T-helper 17 cell (primary cell): ENCODE measurements at regions not wholly inside any gene's neighbourhood (a gene's known extent, or its start where the extent isn't known, plus 50 kb on each side); places are given as distances from the start of the nearest gene placed in this dataset.

Experiments used
- ATAC-seq: fragments of 150-1000 bp; cut with Tn5 transposase; 2 replicates; pipeline ENCODE4 v1.10.0; 2021; ENCODE audit warnings: mild to moderate bottlenecking, moderate library complexity
- DNase-seq, 3 donors: peaks; one replicate each; pipeline versions ENCODE4 v3.0.0 to v3.0.0-alpha.2; 2020 to 2021
- H3K9me3 ChIP-seq: one replicate; pipeline ENCODE4 v1.7.0; 2013; ENCODE audit warnings: low read length, mild to moderate bottlenecking; ENCODE audit not compliant: control insufficient read depth, poor library complexity, severe bottlenecking
- H3K27ac Mint-ChIP-seq: one replicate; pipeline ENCODE4 v1.8.0; 2022; ENCODE audit warnings: mild to moderate bottlenecking, moderate library complexity, mixed read lengths
- H3K27me3 Mint-ChIP-seq: one replicate; pipeline ENCODE4 v1.8.0; 2022; ENCODE audit warnings: mixed read lengths
- H3K36me3 Mint-ChIP-seq: one replicate; pipeline ENCODE4 v1.8.0; 2022; ENCODE audit warnings: low read depth, mixed read lengths
- H3K4me1 Mint-ChIP-seq: one replicate; pipeline ENCODE4 v1.8.0; 2022; ENCODE audit warnings: mild to moderate bottlenecking, mixed read lengths
- H3K4me3 Mint-ChIP-seq: one replicate; pipeline ENCODE4 v1.8.0; 2022; ENCODE audit warnings: mild to moderate bottlenecking, moderate library complexity, mixed read lengths

GRCh38 chr20:52921340-52921739 lies 50.8 kb upstream of the TSHZ2 start:
- peaks cover 26% of the 10 kb centered on the region for H3K27me3 Mint-ChIP-seq
- no peak for ATAC-seq
- no peak overlapping the region for H3K4me3 Mint-ChIP-seq
- peaks cover 2% of the 10 kb centered on the region for H3K36me3 Mint-ChIP-seq
- no peak overlapping the region for H3K27ac Mint-ChIP-seq
- H3K9me3 ChIP-seq: no peaks in the 10 kb centered on the region
- no peaks in the 10 kb centered on the region for H3K4me1 Mint-ChIP-seq
- DNase-seq: no peak

GRCh38 chr20:52918311-52918710 lies 53.8 kb upstream of the TSHZ2 start:
- H3K27ac Mint-ChIP-seq: no peak overlapping the region
- no peak overlapping the region for H3K4me3 Mint-ChIP-seq
- no peaks in the 10 kb centered on the region for H3K4me1 Mint-ChIP-seq
- DNase-seq (no peak), ATAC-seq (no peak)
- H3K27me3 Mint-ChIP-seq: peaks cover 12% of the 10 kb centered on the region
- peaks cover under 1% of the 10 kb centered on the region for H3K36me3 Mint-ChIP-seq
- no peaks in the 10 kb centered on the region for H3K9me3 ChIP-seq

GRCh38 chr20:52915564-52915963 lies 56.6 kb upstream of the TSHZ2 start:
- DNase-seq (no peak), ATAC-seq (no peak)
- no peak overlapping the region for H3K4me3 Mint-ChIP-seq
- no peaks in the 10 kb centered on the region for H3K36me3 Mint-ChIP-seq
- no peaks in the 10 kb centered on the region for H3K9me3 ChIP-seq
- H3K4me1 Mint-ChIP-seq: no peaks in the 10 kb centered on the region
- H3K27ac Mint-ChIP-seq: no peak overlapping the region
- H3K27me3 Mint-ChIP-seq: no peaks in the 10 kb centered on the region

GRCh38 chr20:52914870-52915269 lies 57.3 kb upstream of the TSHZ2 start:
- H3K27me3 Mint-ChIP-seq: peaks cover 1% of the 10 kb centered on the region
- H3K4me3 Mint-ChIP-seq: no peak overlapping the region
- DNase-seq (no peak), ATAC-seq (no peak)
- no peak overlapping the region for H3K27ac Mint-ChIP-seq
- no peaks in the 10 kb centered on the region for H3K4me1 Mint-ChIP-seq
- no peaks in the 10 kb centered on the region for H3K36me3 Mint-ChIP-seq
- no peaks in the 10 kb centered on the region for H3K9me3 ChIP-seq

GRCh38 chr20:52913650-52914387 lies 58.3 kb upstream of the TSHZ2 start:
- no peaks in the 10 kb centered on the region for H3K9me3 ChIP-seq
- ATAC-seq: no peak
- H3K36me3 Mint-ChIP-seq: no peaks in the 10 kb centered on the region
- peaks cover 9% of the 10 kb centered on the region for H3K27me3 Mint-ChIP-seq
- H3K4me1 Mint-ChIP-seq: no peaks in the 10 kb centered on the region
- no peak overlapping the region for H3K27ac Mint-ChIP-seq
- no peak overlapping the region for H3K4me3 Mint-ChIP-seq
- no peak for DNase-seq

- no peak overlapping the region for H3K27ac Mint-ChIP-seq
- H3K4me1 Mint-ChIP-seq: peaks cover 2% of the 10 kb centered on the region
- DNase-seq: no peak
- no peak overlapping the region for H3K4me3 Mint-ChIP-seq
- H3K27me3 Mint-ChIP-seq: peaks cover 35% of the 10 kb centered on the region
- no peaks in the 10 kb centered on the region for H3K9me3 ChIP-seq
- no peak for ATAC-seq
- H3K36me3 Mint-ChIP-seq: peaks cover 2% of the 10 kb centered on the region
Measured at GRCh38 chr20:52905241-52905994, 66.7 kb upstream of the TSHZ2 start.

GRCh38 chr20:52904837-52905236 lies 67.3 kb upstream of the TSHZ2 start:
- H3K9me3 ChIP-seq: no peaks in the 10 kb centered on the region
- Mint-ChIP-seq H3K27ac (no peak overlapping the region), H3K27me3 (peaks cover 34% of the 10 kb centered on the region), H3K36me3 (peaks cover 2% of the 10 kb centered on the region), H3K4me1 (peaks cover 2% of the 10 kb centered on the region), H3K4me3 (no peak overlapping the region)
- DNase-seq: no peak
- ATAC-seq: no peak

- Mint-ChIP-seq H3K27ac (no peak overlapping the region), H3K4me3 (no peak overlapping the region), H3K36me3 (no peaks in the 10 kb centered on the region), H3K4me1 (no peaks in the 10 kb centered on the region), H3K27me3 (peaks cover 8% of the 10 kb centered on the region)
- DNase-seq (no peak), ATAC-seq (no peak)
- H3K9me3 ChIP-seq: no peaks in the 10 kb centered on the region
Measured at GRCh38 chr20:52899041-52899608, 73.0 kb upstream of the TSHZ2 start.

- no peaks in the 10 kb centered on the region for H3K36me3 Mint-ChIP-seq
- ATAC-seq (no peak), DNase-seq (no peak)
- no peaks in the 10 kb centered on the region for H3K9me3 ChIP-seq
- H3K27me3 Mint-ChIP-seq: no peaks in the 10 kb centered on the region
- no peaks in the 10 kb centered on the region for H3K4me1 Mint-ChIP-seq
- no peak overlapping the region for H3K27ac Mint-ChIP-seq
- H3K4me3 Mint-ChIP-seq: no peak overlapping the region
Measured at GRCh38 chr20:52896348-52896747, 75.8 kb upstream of the TSHZ2 start.

- Mint-ChIP-seq H3K36me3 (no peaks in the 10 kb centered on the region), H3K27me3 (no peaks in the 10 kb centered on the region), H3K4me3 (no peak overlapping the region), H3K27ac (no peak overlapping the region), H3K4me1 (no peaks in the 10 kb centered on the region)
- no peak for ATAC-seq
- DNase-seq: no peak
- H3K9me3 ChIP-seq: no peaks in the 10 kb centered on the region
Measured at GRCh38 chr20:52895701-52896100, 76.5 kb upstream of the TSHZ2 start.

GRCh38 chr20:52895235-52895634 lies 76.9 kb upstream of the TSHZ2 start:
- Mint-ChIP-seq H3K36me3 (no peaks in the 10 kb centered on the region), H3K27me3 (no peaks in the 10 kb centered on the region), H3K4me3 (no peak overlapping the region), H3K4me1 (no peaks in the 10 kb centered on the region), H3K27ac (no peak overlapping the region)
- DNase-seq: no peak
- ATAC-seq: no peak
- no peaks in the 10 kb centered on the region for H3K9me3 ChIP-seq

GRCh38 chr20:52893498-52893897 lies 78.7 kb upstream of the TSHZ2 start:
- H3K4me3 Mint-ChIP-seq: no peak overlapping the region
- no peak overlapping the region for H3K27ac Mint-ChIP-seq
- peaks cover 2% of the 10 kb centered on the region for H3K4me1 Mint-ChIP-seq
- no peaks in the 10 kb centered on the region for H3K36me3 Mint-ChIP-seq
- DNase-seq (no peak), ATAC-seq (no peak)
- H3K27me3 Mint-ChIP-seq: peaks cover 4% of the 10 kb centered on the region
- H3K9me3 ChIP-seq: no peaks in the 10 kb centered on the region

GRCh38 chr20:52892023-52892422 lies 80.1 kb upstream of the TSHZ2 start:
- Mint-ChIP-seq H3K4me3 (no peak overlapping the region), H3K27ac (no peak overlapping the region), H3K36me3 (no peaks in the 10 kb centered on the region), H3K4me1 (peaks cover 2% of the 10 kb centered on the region), H3K27me3 (peaks cover 12% of the 10 kb centered on the region)
- no peak for DNase-seq
- no peak for ATAC-seq
- no peaks in the 10 kb centered on the region for H3K9me3 ChIP-seq
